Endothelial cell (in vitro differentiated cells): ENCODE measurements at regions not wholly inside any gene's neighbourhood (a gene's known extent, or its start where the extent isn't known, plus 50 kb on each side); places are given as distances from the start of the nearest gene placed in this dataset.

ENCODE experiments used
- DNase-seq: peaks from one replicate; pipeline ENCODE4 v3.0.0; 2021; ENCODE audit warnings: low spot score
- H3K27ac Mint-ChIP-seq: one replicate; pipeline ENCODE4 v1.8.0; 2021; ENCODE audit warnings: mixed read lengths, inconsistent platforms; ENCODE audit not compliant: unreplicated experiment
- H3K27me3 Mint-ChIP-seq: one replicate; pipeline ENCODE4 v1.8.0; 2021; ENCODE audit warnings: mild to moderate bottlenecking, moderate library complexity, mixed read lengths, inconsistent platforms; ENCODE audit not compliant: unreplicated experiment
- H3K36me3 Mint-ChIP-seq: one replicate; pipeline ENCODE4 v1.8.0; 2021; ENCODE audit warnings: mild to moderate bottlenecking, low read depth, mixed read lengths, inconsistent platforms; ENCODE audit not compliant: unreplicated experiment
- H3K4me1 Mint-ChIP-seq: one replicate; pipeline ENCODE4 v1.8.0; 2021; ENCODE audit warnings: mild to moderate bottlenecking, mixed read lengths, inconsistent platforms; ENCODE audit not compliant: unreplicated experiment
- H3K4me3 Mint-ChIP-seq: one replicate; pipeline ENCODE4 v1.8.0; 2021; ENCODE audit warnings: mild to moderate bottlenecking, mixed read lengths, inconsistent platforms; ENCODE audit not compliant: unreplicated experiment
- H3K9me3 Mint-ChIP-seq: one replicate; pipeline ENCODE4 v1.8.0; 2021; ENCODE audit warnings: mixed read lengths, inconsistent platforms; ENCODE audit not compliant: unreplicated experiment
- TF ChIP-seq, protein P1 (sequence below): fragments of 200-600 bp; sonication (generic); IDR thresholded peaks from one replicate; pipeline ENCODE4 v1.5.0; 2021; ENCODE audit warnings: antibody characterized with exemption; ENCODE audit not compliant: unreplicated experiment

DNA sequence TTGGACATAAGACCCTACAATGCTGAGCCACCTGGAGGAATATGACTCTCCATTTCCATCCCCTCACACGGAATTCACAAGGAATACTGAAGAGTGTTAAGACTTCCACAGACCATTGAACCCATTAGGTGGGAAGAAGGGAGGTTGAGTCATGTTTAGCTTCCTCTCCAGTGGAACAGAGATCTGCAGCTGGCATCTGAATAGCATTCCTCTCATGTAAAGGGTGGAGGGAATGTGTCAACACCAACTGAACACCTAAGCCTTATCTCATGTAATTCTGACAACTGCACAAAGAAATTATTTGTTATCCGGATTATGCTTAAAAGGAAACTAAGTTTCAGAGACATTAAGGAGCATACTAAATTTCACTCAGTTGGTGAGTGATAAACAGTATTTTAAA lies 705.9 kb downstream of the MAFB start:
- no peaks in the 10 kb centered on the region for H3K36me3 Mint-ChIP-seq
- TF ChIP-seq, protein P1, sequence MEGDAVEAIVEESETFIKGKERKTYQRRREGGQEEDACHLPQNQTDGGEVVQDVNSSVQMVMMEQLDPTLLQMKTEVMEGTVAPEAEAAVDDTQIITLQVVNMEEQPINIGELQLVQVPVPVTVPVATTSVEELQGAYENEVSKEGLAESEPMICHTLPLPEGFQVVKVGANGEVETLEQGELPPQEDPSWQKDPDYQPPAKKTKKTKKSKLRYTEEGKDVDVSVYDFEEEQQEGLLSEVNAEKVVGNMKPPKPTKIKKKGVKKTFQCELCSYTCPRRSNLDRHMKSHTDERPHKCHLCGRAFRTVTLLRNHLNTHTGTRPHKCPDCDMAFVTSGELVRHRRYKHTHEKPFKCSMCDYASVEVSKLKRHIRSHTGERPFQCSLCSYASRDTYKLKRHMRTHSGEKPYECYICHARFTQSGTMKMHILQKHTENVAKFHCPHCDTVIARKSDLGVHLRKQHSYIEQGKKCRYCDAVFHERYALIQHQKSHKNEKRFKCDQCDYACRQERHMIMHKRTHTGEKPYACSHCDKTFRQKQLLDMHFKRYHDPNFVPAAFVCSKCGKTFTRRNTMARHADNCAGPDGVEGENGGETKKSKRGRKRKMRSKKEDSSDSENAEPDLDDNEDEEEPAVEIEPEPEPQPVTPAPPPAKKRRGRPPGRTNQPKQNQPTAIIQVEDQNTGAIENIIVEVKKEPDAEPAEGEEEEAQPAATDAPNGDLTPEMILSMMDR, result no peak
- no peak for DNase-seq
- H3K9me3 Mint-ChIP-seq, result no peaks in the 10 kb centered on the region
- peaks cover 10% of the 10 kb centered on the region for H3K4me1 Mint-ChIP-seq
- H3K4me3 Mint-ChIP-seq, result no peak overlapping the region
- H3K27ac Mint-ChIP-seq, result no peak overlapping the region
- H3K27me3 Mint-ChIP-seq, result no peaks in the 10 kb centered on the region

DNA sequence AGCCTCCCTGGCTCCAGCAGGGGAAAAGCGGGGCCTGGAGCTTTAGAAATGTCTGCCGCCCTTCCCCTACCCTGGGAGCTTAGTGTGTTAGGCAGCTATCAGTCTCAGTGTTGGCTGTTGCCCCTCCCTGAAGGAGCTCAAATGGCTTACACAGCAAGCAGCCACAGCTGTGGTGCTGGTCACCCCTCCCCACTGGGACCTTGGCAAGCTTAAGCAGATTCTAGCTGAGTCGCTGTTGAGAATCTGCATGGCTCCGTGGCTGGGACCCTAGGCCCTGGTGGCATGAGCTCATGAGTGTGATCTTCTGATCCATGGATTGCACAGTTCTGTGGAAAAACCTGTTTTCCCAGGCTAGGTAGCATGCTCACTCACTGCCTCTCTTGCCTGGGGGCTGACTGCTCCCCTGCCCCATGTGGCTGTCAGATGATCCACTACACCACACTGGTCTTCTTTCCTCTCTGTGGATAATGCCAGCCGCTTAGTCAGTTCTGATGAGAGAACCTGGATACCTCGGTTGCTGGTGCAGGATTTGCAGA lies 714.0 kb downstream of the MAFB start:
- no peak overlapping the region for H3K4me3 Mint-ChIP-seq
- H3K36me3 Mint-ChIP-seq, result no peaks in the 10 kb centered on the region
- DNase-seq, result no peak
- TF ChIP-seq, protein P1, result no peak
- no peaks in the 10 kb centered on the region for H3K9me3 Mint-ChIP-seq
- no peaks in the 10 kb centered on the region for H3K4me1 Mint-ChIP-seq
- H3K27ac Mint-ChIP-seq, result no peak overlapping the region
- no peaks in the 10 kb centered on the region for H3K27me3 Mint-ChIP-seq

DNA sequence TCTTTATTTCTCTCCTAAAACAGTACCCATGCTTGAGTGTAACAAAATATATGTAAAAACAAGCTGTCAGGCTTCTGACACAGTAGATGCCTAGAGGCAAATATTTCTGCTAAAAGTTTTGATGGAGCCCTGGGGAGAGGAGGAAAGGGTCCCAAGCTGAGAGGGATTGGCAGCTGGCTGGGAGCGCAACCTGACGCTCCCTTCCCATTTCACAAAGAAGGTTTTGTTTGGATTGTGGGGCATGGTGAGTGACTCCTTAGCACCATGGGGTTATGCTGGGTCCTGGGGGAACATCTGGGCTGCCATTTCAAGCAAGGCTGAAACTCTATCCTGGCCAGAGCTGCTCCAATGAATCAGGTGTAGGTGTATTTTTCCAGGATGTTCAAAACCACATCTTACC lies 720.5 kb downstream of the MAFB start:
- DNase-seq, result no peak
- Mint-ChIP-seq H3K27ac (no peak overlapping the region), H3K27me3 (no peaks in the 10 kb centered on the region), H3K4me1 (no peaks in the 10 kb centered on the region), H3K4me3 (no peak overlapping the region), H3K9me3 (no peaks in the 10 kb centered on the region), H3K36me3 (no peaks in the 10 kb centered on the region)
- TF ChIP-seq, protein P1, result no peak

DNA sequence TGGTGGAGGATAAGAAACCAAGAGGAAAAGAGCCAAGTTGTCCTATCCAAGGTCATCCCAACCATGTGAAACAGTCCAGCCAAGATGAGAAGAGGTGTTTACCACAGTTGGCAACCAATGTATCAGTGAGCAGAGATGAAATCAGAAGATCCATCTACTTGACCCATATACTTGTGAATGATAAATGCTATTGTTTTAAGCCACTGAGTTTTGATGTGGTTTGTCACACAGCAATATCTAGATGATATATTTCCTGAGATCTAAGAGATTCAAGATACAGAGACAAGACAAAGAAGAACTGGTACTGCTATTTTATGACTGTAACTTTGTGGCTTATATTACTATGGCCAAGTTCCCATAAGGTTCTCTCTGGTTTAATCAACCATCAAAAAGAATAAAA lies 721.2 kb downstream of the MAFB start:
- no peak overlapping the region for H3K4me3 Mint-ChIP-seq
- TF ChIP-seq, protein P1, result no peak
- no peak overlapping the region for H3K27ac Mint-ChIP-seq
- H3K9me3 Mint-ChIP-seq, result no peaks in the 10 kb centered on the region
- H3K36me3 Mint-ChIP-seq, result no peaks in the 10 kb centered on the region
- no peaks in the 10 kb centered on the region for H3K27me3 Mint-ChIP-seq
- H3K4me1 Mint-ChIP-seq, result no peaks in the 10 kb centered on the region
- no peak for DNase-seq

DNA sequence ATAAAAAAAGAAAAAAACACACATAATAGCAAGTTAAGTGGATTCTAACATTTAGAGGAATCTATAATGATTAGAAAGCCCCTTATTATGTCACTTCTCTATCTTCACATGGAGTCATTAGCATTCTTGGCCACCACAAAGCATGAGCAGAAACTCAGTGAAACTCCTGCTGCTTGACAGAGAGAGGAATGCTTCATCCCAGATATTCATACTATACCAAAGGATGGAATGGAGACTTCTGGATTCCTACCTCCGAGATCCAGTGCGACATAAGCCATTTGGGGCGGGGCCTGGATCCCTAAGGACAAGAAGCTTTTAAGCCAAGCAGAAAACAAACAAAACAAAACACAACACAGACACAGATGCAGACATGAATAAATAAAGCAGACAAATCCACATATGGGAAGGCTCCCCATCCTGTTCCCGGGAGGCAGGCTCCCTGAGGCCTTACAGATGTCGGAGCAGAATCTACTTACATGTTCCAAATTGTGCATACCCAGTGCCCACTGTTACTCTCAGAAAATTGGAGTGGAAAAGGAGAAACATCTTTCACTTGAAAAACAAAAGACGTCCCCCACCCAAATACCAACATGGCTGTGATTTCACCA lies 727.3 kb downstream of the MAFB start:
- no peaks in the 10 kb centered on the region for H3K27me3 Mint-ChIP-seq
- H3K36me3 Mint-ChIP-seq, result no peaks in the 10 kb centered on the region
- H3K27ac Mint-ChIP-seq, result no peak overlapping the region
- TF ChIP-seq, protein P1, result no peak
- no peak overlapping the region for H3K4me3 Mint-ChIP-seq
- H3K4me1 Mint-ChIP-seq, result no peaks in the 10 kb centered on the region
- H3K9me3 Mint-ChIP-seq, result no peaks in the 10 kb centered on the region
- DNase-seq, result no peak
